Lower lobe of right lung (tissue), 2 donors: ENCODE measurements at regions not wholly inside any gene's neighbourhood (a gene's known extent, or its start where the extent isn't known, plus 50 kb on each side); places are given as distances from the start of the nearest gene placed in this dataset.

Source experiments
- ATAC-seq, 2 donors: fragments of 200-7000 bp; cut with Tn5 transposase; one replicate each; pipeline ENCODE4 v1.9.1; 2020 to 2022; ENCODE audit warnings: mild to moderate bottlenecking in 2 of 2, moderate library complexity in 2 of 2
- DNase-seq: peaks from one replicate; pipeline ENCODE4 v3.0.0-alpha.2; 2020
- H3K27ac ChIP-seq: fragments of 200-600 bp; one replicate; pipeline ENCODE4 v1.8.0; 2022
- H3K27me3 ChIP-seq: fragments of 200-600 bp; one replicate; pipeline ENCODE4 v1.8.0; 2022; ENCODE audit warnings: low read depth
- H3K36me3 ChIP-seq: fragments of 200-600 bp; one replicate; pipeline ENCODE4 v1.8.0; 2022; ENCODE audit warnings: mild to moderate bottlenecking
- H3K4me1 ChIP-seq: fragments of 200-600 bp; one replicate; pipeline ENCODE4 v1.8.0; 2022
- H3K4me3 ChIP-seq: fragments of 200-600 bp; one replicate; pipeline ENCODE4 v1.8.0; 2022; ENCODE audit warnings: mild to moderate bottlenecking
- H3K9me3 ChIP-seq: fragments of 200-600 bp; one replicate; pipeline ENCODE4 v1.8.0; 2022
- intact Hi-C: fragments of 100-400 bp; cut with DNase I; formaldehyde crosslinking; loops from one replicate; pipeline ENCODE4 v1.11.0; 2022
- TF ChIP-seq, protein P1 (sequence below): fragments of 200-600 bp; IDR thresholded peaks from one replicate; pipeline ENCODE4 v1.8.0; 2022; ENCODE audit warnings: antibody characterized with exemption, mild to moderate bottlenecking
- donor health status: DM: no; HTN: yes; CAD: no; lungs with severe emphysema.

DNA sequence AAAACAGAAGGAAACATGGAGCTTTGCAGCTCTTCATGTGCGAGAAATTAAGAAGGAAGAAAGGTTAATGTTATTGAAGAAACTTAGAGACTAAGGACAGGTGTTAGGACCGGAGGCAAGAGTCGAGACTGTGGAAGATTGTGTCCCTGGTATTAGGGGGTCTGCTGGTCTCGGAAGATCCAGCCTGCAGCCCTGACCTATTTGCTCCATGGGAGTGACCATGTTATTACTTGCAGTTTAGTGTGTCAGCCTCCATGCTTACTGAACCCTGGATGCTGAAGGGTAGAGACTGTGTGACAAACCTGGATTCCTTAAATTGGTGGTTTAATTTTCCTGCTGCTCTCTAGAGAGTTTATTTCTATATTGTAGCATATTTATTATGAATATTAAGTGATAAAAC is 580.6 kb downstream of the NOVA1 start:
- H3K27me3 ChIP-seq: no peaks in the 10 kb centered on the region
- intact Hi-C loops: no loop called here
- H3K27ac ChIP-seq: no peak overlapping the region
- ATAC-seq (no peak), DNase-seq (no peak)
- TF ChIP-seq, protein P1, sequence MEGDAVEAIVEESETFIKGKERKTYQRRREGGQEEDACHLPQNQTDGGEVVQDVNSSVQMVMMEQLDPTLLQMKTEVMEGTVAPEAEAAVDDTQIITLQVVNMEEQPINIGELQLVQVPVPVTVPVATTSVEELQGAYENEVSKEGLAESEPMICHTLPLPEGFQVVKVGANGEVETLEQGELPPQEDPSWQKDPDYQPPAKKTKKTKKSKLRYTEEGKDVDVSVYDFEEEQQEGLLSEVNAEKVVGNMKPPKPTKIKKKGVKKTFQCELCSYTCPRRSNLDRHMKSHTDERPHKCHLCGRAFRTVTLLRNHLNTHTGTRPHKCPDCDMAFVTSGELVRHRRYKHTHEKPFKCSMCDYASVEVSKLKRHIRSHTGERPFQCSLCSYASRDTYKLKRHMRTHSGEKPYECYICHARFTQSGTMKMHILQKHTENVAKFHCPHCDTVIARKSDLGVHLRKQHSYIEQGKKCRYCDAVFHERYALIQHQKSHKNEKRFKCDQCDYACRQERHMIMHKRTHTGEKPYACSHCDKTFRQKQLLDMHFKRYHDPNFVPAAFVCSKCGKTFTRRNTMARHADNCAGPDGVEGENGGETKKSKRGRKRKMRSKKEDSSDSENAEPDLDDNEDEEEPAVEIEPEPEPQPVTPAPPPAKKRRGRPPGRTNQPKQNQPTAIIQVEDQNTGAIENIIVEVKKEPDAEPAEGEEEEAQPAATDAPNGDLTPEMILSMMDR: no peak
- H3K36me3 ChIP-seq: no peaks in the 10 kb centered on the region
- H3K4me1 ChIP-seq: no peaks in the 10 kb centered on the region
- no peaks in the 10 kb centered on the region for H3K9me3 ChIP-seq
- no peak overlapping the region for H3K4me3 ChIP-seq

DNA sequence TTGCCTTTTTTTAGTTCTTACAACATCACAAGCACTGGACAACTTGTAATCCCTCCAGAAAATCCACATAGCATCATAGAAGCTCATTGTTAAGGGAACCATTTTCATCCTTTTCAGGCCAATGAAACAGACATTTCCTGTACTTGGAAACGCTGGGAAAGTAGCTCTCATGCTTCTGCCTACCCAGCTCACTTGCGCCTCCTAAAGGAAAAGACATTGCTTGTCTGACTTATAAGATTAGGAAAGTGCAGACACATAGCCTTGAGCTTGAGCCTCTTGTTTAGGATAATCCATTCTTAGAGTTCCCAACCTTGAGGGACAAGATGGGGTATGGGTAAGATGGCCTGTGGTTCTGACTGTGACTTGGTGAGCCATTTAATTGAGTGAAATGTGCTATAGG is 589.5 kb downstream of the NOVA1 start:
- TF ChIP-seq, protein P1: no peak
- ATAC-seq (no peak), DNase-seq (no peak)
- intact Hi-C loops: no loop called here
- no peak overlapping the region for H3K4me3 ChIP-seq
- H3K27ac ChIP-seq: no peak overlapping the region
- H3K27me3 ChIP-seq: no peaks in the 10 kb centered on the region
- no peaks in the 10 kb centered on the region for H3K36me3 ChIP-seq
- H3K9me3 ChIP-seq: no peaks in the 10 kb centered on the region
- H3K4me1 ChIP-seq: no peaks in the 10 kb centered on the region

DNA sequence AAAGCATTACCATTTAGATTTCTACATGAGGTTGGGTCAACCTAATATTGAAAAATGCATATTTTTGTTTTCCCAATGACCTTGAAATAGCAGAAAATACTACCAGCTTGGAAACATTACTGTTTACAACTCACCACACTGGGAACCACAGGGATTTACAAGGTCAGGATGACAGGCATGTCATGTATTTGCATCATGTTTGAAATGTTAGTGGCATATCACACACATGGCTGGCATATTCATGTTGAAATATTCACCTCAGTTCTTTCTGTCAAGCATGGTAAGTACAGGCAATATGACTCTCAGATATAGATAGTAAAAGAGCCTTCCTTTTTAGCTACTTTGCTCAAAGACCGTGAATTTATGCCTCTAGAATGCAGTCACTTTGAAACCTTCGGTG is 593.5 kb downstream of the NOVA1 start:
- TF ChIP-seq, protein P1: no peak
- Histone ChIP-seq H3K4me1 (no peaks in the 10 kb centered on the region), H3K36me3 (no peaks in the 10 kb centered on the region), H3K4me3 (no peak overlapping the region), H3K27me3 (no peaks in the 10 kb centered on the region), H3K9me3 (no peaks in the 10 kb centered on the region), H3K27ac (no peak overlapping the region)
- ATAC-seq: no peak
- DNase-seq: no peak
- intact Hi-C loops: no loop called here

DNA sequence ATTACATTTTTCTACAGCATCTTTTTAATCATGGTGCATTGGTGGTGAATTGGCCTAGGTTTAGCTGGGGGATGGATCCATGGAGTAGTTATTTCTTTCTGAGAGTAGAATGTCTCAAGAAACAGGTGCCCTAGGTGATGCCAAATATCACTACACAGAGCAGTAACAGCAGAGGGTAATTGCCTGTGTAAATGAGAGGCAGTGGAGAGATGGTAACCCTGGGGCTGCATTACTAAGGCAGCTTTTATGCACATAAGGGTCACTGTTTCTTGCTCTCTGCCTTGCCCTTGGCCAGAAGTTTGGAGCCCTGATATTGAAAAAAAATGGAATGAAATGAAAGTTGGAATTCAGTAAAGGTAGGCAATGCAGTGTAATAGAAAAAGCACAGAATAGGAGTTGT is 604.0 kb downstream of the NOVA1 start:
- Histone ChIP-seq H3K36me3 (no peaks in the 10 kb centered on the region), H3K9me3 (no peaks in the 10 kb centered on the region), H3K4me3 (no peak overlapping the region), H3K27me3 (no peaks in the 10 kb centered on the region), H3K4me1 (no peaks in the 10 kb centered on the region), H3K27ac (no peak overlapping the region)
- DNase-seq (no peak), ATAC-seq (no peak)
- intact Hi-C loops: no loop called here
- TF ChIP-seq, protein P1: no peak

DNA sequence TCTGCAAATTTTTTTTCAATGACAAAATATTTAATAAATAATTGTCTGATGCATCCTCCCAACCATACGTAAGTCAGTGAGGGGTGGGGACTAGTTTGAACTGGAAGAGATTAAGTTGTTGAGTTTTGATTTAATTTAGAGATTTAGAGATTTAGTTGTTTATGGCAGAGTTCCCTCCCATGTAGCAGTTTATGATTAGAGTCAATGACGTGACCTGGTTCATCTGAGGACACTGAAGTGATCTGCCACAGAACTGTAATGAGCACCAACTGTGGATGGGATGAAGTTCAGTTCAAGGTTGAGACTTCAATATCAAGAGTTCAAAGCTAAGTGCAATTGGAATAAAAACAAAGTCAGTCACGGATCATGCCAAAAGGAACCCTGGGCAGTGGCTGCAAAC is 609.3 kb downstream of the NOVA1 start:
- no peak for ATAC-seq
- no peak for DNase-seq
- no peak overlapping the region for H3K4me3 ChIP-seq
- intact Hi-C loops: no loop called here
- no peaks in the 10 kb centered on the region for H3K4me1 ChIP-seq
- no peaks in the 10 kb centered on the region for H3K9me3 ChIP-seq
- no peak overlapping the region for H3K27ac ChIP-seq
- no peaks in the 10 kb centered on the region for H3K36me3 ChIP-seq
- TF ChIP-seq, protein P1: no peak
- H3K27me3 ChIP-seq: no peaks in the 10 kb centered on the region

DNA sequence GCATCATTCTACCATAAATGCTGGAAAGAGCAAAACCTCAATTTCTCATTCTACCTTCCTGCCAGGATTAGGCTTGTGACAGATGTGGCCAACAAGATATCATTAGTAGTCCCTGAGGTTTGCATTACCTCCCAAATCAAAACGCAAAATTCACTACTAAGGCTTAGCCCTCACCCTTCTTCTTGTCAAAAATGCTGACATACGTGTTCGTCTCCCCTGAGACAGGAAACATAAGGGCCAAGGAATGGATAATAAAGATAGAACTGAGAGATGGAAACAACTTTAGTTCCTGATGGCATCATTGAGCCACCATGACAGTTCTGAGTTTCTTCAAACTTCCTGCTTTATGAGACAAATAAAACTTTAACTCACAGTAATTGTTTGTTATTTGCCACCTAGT is 642.1 kb downstream of the NOVA1 start:
- Histone ChIP-seq H3K27ac (no peak overlapping the region), H3K4me1 (no peaks in the 10 kb centered on the region), H3K36me3 (no peaks in the 10 kb centered on the region), H3K9me3 (no peaks in the 10 kb centered on the region), H3K27me3 (no peaks in the 10 kb centered on the region), H3K4me3 (no peak overlapping the region)
- no peak for DNase-seq
- intact Hi-C loops: no loop called here
- TF ChIP-seq, protein P1: no peak
- no peak for ATAC-seq
